ENCODE measurements at regions not wholly inside any gene's neighbourhood (a gene's known extent, or its start where the extent isn't known, plus 50 kb on each side); places are given as distances from the start of the nearest gene placed in this dataset.

DNA sequence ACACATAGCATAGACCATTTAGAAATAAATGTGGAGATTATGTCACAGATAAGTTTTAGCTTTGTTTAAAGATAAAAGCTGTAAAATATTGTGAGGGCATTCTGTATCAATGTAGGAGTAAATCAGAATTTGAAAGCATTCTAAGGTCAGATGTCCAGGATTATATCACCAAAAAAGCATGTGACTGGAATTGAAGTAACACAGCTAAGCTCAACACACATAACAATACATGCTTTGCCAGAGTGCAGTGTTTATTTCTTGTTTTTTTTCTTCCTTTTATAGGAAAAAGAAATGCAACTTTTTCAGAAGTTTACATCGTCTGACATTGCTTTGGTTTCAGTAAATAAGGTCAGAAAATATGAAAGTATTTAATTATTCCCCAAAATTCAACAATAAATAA lies 183.4 kb downstream of the HTR7 start:
- Histone ChIP-seq H3K4me1 (replicated peaks) (no peaks in the 10 kb centered on the region), H3K27me3 (replicated peaks; ENCODE audit: insufficient read depth) (no peaks in the 10 kb centered on the region), H3K36me3 (no peaks in the 10 kb centered on the region), H3K9me3 (no peaks in the 10 kb centered on the region), H3K27ac (no peak overlapping the region), H3K4me3 (no peak overlapping the region)
- WGBS: 57% methylated on average over 1 of the region's 1 CpG
- no peak for TF ChIP-seq POLR2A (IDR thresholded peaks at IDR 0.05)
- no peak for TF ChIP-seq POLR2AphosphoS5 (IDR thresholded peaks at IDR 0.05)
- DNase-seq (ENCODE audit: low spot score): no peak
- intact Hi-C loops (cut with DNase I): no loop called here

GRCh38 chr10:90674928-90675327 lies 182.9 kb downstream of the HTR7 start:
- intact Hi-C loops (cut with DNase I): no loop called here
- Histone ChIP-seq H3K36me3 (no peaks in the 10 kb centered on the region), H3K4me1 (replicated peaks) (no peaks in the 10 kb centered on the region), H3K27me3 (replicated peaks; ENCODE audit: insufficient read depth) (no peaks in the 10 kb centered on the region), H3K9me3 (no peaks in the 10 kb centered on the region), H3K27ac (no peak overlapping the region), H3K4me3 (no peak overlapping the region)
- no peak for TF ChIP-seq POLR2AphosphoS5 (IDR thresholded peaks at IDR 0.05)
- 64% methylated on average over 5 of the region's 5 CpGs for WGBS
- DNase-seq (ENCODE audit: low spot score): no peak

GRCh38 chr10:90675621-90676020 lies 182.2 kb downstream of the HTR7 start:
- no peaks in the 10 kb centered on the region for H3K9me3 ChIP-seq
- intact Hi-C loops (cut with DNase I): no loop called here
- WGBS: 55% methylated on average over 2 of the region's 2 CpGs
- no peak for DNase-seq (ENCODE audit: low spot score)
- no peaks in the 10 kb centered on the region for H3K27me3 ChIP-seq (replicated peaks; ENCODE audit: insufficient read depth)
- no peak overlapping the region for H3K27ac ChIP-seq
- no peaks in the 10 kb centered on the region for H3K36me3 ChIP-seq
- H3K4me1 ChIP-seq (replicated peaks): no peaks in the 10 kb centered on the region
- no peak overlapping the region for H3K4me3 ChIP-seq
- TF ChIP-seq POLR2A (IDR thresholded peaks at IDR 0.05) (no peak), POLR2AphosphoS5 (IDR thresholded peaks at IDR 0.05) (no peak), CTCF (IDR thresholded peaks at IDR 0.05) (no peak)
